ENCODE measurements at regions not wholly inside any gene's neighbourhood (a gene's known extent, or its start where the extent isn't known, plus 50 kb on each side); places are given as distances from the start of the nearest gene placed in this dataset.

DNA sequence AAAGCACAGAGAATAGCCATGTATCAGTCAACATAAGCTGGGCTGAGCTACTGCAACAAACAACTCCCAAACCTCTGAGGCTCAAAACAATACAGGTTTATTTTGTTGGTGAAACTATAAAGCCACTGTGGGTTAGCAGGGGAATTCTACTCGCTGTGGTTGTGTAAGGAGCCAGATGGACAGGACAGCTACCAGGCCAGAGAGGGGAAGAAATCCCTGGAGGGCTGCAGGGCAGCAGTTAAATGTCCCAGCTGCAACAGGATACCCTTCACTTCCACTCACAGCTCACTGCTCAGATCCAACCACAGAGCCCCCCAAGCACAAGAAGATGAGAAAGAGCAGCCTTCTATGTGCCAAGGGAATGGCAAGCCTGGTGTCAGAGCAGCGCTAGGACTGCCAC is 245.9 kb upstream of the RAB6C start:
- H3K4me3 ChIP-seq (ENCODE audit: low read depth, low read length), result no peak overlapping the region

DNA sequence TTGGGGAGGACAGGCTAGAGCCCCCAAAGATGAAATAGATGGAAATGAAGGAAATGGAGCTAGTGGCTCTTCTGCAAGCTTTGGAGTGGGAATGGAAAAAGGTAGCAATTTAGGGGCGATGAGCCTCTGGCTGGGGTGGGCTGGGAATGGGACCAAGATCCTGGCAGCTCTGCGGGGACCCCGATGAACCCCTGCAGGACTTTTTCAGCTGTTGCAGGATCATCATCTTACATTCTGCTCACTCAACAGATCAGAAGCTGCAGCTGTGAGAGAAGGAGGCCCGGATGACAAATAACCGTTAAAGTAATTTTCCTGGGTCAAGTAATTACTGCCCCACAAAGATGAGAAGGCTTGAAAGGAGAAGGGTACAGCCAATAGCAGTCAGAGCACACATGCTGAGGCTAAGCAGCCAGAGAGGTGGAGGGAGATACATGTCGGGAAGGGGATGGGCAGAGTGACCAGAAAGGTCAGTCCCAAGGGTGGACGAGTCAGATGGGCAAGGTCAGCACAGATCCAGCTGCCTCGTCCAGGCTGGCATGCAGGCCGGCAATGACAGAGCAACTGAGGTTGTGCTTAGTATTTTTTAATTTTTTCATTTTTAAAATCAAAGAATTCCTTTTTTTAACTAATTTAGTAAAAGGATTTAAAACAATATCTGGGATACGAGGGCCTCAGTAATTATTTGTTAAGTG is 245.0 kb upstream of the RAB6C start:
- no peak overlapping the region for H3K4me3 ChIP-seq (ENCODE audit: low read depth, low read length)

DNA sequence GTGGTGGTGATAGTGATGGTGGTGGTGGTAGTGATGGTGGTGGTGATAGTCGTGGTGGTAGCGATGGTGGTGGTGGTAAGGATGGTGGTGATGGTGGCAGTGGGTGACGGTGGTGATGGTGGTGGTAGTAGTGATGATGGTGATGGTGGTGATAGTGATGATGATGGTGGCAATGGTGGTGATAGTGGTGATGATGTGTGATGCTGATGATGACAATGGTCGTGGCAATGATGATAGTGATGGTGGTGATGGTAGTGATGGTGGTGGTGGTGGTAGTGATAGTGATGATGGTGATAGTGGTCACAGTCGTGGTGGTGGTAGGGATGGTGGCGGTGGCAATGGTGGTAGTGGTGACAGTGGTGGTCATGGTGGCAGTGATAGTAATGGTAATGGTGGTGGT is 243.9 kb upstream of the RAB6C start:
- no peak overlapping the region for H3K4me3 ChIP-seq (ENCODE audit: low read depth, low read length)

DNA sequence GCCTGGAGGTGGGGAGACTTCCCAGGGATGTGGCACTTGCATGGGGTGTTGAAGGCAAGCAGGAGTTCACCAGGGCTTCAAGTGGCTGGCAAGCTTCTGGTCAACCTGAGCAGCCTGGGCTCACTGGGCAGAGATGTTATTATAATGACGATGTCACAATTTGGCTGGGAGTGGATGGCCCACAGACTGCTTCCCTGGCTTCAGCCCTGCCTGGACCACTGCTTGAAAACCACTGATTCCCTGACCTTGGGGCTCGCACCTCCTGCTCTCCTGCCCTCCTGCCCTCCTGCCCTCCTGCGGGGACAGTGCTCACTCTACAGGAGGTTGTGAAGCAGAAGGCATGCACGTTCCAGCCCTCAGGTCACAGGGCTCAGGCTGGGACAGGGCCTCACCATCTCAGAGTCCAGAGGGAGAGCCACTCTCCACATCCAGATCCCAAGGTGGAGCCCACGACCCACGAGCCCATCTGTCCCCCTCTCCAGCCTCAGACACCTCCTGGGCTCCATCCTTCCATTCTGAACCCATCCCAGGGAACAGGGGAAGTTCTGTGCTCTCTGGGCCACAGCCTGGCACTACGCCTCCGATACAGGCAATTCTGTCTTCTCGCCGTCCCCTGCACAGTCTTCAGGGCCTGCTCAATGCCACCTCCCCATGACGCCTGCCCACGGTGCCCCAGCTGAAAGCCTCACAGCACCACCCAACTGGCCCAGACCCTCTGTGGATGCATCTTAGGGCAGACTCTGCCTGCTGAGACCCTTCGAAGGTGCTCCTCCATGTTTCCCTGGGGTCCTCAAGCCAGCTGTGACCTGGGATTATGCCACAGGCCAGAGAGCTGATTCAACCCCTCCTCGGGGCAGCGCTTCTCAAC is 241.6 kb upstream of the RAB6C start:
- H3K4me3 ChIP-seq (ENCODE audit: low read depth, low read length), result no peak overlapping the region

DNA sequence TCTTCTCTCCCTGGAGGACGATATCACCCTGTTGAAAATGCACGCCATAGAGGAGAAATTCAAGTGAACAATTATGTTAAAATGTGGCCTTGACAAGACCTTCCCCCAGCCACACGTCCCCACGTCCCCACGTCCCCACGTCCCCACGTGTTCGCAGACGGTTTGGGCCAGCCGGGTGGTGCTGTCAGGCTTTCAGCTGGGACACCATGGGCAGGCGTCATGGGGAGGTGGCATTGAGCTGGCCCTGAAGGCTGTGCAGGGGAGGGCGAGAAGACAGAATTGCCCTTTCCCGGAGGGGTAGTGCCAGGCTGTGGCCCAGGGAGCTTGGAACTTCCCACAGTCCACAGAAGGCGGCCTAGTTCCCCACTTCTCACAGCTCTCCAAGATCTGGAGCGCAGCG is 240.7 kb upstream of the RAB6C start:
- H3K4me3 ChIP-seq (ENCODE audit: low read depth, low read length), result no peak overlapping the region

DNA sequence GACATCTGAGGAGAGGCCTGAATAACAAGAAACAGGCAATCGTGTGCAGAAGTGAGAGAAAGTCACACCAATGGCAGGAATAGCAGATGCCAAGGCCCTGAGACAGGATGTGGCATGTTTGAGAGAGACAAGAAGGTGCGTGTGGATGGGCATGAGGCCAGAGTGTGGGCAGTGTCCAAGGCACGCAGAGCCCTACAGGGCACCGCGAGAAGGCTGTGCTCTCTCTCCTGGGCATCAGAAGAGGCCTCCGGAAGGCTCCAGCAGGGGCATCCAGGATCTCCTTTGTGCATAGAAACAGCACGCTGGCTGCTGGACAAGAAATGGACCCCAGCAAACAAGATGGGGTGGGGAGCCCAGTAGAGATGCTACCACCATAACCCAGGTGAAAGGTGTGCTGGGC is 239.0 kb upstream of the RAB6C start:
- no peak overlapping the region for H3K4me3 ChIP-seq (ENCODE audit: low read depth, low read length)

DNA sequence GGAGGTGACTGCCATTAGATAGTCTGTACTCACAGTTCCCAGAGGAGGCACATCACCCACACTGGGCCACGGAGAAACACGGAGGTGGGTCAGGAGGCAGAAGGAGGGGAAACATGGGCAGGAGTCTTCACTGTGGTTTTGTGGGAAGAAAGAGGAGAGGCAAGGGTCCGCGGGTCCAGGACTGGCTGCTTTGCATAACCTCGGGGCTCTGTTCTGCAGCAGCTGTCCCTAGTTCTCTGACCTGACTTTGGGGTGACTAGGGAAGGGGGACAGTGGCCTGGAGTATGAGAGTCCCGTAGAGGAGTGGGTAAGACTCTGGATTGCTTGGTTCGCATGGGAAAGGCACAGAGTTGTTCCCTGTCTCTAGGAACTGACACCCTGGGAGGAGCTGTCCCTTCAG is 238.3 kb upstream of the RAB6C start:
- H3K4me3 ChIP-seq (ENCODE audit: low read depth, low read length), result no peak overlapping the region

DNA sequence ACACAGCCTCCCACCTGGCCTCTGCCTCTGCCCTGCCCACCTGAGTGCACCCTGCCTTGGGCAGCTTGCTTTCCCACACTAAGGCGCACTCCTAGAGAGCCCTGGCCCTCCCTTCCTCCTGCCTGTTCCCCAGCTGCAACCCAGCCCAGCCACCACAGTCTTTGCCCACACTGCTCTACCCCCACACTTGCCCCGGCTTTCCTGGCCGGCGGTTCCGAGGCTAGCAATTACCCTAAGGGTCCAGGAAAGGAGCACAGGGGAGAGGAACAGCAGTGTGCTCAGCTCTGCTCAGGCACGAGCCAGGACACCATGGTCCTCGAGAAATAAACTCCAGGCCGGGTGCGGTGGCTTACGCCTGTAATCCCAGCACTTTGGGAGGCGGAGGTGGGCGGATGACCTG is 237.8 kb upstream of the RAB6C start:
- H3K4me3 ChIP-seq (ENCODE audit: low read depth, low read length), result no peak overlapping the region

DNA sequence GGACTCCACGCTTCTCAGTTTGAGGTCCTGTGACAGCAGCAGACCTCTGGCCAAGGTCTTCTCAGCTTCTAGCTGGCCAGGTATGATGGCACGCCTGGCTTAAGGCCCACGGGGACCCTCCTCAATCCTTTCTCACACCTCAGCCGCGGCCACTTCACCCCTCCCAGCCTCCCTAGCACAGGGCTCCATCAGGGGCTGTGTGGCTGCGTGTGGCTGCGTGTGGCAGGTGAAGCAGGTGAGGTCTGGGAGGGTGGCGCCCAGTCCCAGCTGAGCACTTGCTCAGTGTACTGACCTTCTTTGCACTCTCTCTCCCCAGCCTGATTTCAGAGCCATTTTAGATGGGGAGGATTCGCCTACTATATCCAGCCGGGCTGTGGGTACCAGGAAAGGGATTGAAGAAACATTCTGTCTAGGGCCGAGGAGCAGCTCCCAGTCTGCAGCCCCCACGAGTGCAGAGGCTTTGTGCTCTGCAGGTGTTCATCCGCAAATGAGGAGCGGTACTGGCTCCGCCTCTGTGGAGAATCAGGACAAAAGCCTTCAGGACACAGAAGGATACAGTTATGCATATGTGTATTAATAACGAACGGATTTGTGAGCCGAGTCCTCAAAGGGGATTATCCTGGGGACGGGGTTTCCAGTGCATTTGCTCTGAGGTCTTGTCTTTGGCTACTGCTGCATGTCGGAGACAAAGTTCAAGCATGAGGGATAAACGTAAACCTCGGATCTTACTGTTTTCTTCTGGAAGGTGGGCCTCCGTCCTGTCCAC is 236.9 kb upstream of the RAB6C start:
- H3K4me3 ChIP-seq (ENCODE audit: low read depth, low read length), result no peak overlapping the region

DNA sequence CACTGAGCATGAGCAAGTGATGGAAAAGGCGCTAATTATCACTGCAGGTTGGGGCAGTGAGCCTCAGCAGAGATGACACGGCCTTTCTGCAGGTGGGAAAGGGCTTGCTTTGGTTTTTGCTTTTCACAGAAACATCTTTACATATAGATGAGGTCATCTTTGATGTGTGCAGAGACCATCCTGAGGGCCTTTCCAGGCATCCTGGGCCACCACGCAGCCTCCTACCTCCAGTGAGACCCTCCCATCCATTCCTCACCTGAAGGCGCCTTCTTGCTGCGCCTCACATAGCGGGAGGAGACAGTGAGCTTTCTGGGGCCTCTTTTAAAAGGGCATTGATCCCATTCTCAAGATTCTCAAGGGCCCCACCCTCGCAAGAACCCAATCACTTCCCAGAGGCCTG is 235.3 kb upstream of the RAB6C start:
- no peak overlapping the region for H3K4me3 ChIP-seq (ENCODE audit: low read depth, low read length)

DNA sequence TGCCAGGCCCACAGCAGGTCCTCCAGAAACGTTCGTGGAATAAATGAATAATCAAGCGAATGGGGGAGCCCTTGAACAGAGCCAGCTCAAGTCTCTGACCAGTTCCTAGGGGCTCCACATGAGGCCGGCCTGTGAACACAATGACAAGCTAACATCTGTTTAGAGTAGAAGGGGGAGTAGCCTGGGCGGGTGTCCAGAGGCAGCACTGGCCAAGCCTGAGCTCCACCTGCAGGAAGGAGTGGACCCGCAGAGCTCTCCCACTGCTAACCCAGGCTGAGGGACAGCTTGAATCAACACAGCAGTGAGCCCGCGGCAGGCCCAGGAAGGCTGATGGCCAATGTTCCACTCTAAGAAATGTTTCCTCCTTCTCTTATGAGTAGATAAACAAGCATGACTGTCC is 234.8 kb upstream of the RAB6C start:
- no peak overlapping the region for H3K4me3 ChIP-seq (ENCODE audit: low read depth, low read length)

DNA sequence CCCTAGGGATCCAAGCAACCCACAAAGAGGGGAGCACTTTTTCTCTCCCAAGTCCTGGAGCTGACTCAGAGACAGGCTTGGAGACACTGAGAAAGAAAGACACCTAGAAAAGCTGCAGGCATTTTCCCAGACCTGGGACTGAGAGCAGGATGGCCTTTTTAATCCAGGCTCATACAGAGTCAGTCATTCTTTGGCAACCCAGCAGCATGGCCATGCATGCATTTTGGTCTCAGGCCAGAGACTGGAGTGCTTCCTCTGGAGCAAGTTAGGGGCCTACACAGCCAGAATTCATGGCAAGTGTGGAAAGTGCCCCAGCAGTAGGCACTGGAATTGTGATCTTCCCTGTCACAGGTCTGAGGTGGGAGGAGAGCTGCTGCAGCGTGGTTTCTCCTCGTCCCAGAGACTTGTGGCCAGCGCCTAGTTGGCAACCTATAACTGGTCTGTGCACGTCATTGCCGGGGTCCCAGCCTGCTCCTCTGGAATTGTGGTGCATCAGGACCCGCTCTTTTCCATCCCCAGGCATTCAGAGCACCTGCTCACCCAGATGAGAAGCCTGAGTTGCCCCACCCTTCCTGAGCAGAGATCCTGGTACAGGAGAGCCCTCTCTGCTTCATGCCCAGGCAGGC is 231.9 kb upstream of the RAB6C start:
- no peak overlapping the region for H3K4me3 ChIP-seq (ENCODE audit: low read depth, low read length)

DNA sequence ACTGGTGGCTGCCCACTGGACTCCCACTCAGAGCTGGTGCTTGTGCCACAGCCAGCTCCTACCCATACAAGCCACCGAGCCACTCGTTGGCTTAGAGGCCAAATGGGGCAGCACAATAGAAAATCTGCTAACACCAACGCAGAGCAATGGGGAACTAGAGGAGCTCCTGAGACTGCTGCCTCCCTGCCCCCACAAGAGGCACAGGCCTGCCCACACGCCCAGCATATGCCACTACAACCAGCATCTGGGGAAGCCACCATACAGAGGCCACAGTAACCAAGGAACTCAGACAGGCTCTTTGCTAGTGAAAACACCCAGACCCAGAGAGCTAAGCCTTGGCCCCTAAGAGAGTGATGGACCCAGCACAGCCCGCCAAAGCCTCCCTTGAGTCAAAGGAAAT is 231.2 kb upstream of the RAB6C start:
- no peak overlapping the region for H3K4me3 ChIP-seq (ENCODE audit: low read depth, low read length)

DNA sequence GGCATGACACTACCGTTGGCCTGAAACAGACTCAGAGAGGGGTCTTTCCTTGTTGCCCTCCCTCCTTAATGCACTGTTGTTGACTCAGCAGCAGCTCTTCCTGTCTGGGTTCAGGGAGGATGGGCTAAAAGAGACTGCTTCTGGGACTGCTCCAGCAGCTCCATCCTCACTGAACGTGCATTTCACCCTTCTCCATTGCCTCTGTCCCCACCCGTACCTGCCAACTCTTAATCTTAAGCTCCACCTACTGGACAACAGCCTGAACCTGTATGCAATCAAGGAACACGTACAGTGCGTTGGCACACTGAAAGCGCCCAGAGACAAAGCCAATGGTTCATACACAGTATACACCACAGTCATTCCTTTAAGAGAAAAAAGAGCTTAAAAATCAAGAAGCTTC is 230.8 kb upstream of the RAB6C start:
- no peak overlapping the region for H3K4me3 ChIP-seq (ENCODE audit: low read depth, low read length)

DNA sequence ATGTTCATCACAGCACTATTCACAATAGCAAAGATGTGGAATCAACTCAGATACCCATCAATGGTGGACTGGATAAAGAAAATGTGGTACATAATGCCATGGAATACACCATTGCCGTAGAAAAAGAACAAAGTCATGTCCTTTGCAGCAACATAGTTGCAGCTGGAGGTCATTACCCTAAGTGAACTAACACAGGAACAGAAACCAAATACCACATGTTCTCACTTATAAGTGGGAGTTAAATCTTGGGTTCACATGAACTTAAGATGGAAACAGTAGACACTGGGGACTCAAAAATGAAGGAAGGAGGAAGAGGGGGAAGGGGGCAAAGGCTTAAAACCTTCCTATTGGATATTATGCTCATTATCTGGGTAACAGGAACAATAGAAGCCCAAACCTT is 228.1 kb upstream of the RAB6C start:
- no peak overlapping the region for H3K4me3 ChIP-seq (ENCODE audit: low read depth, low read length)

DNA sequence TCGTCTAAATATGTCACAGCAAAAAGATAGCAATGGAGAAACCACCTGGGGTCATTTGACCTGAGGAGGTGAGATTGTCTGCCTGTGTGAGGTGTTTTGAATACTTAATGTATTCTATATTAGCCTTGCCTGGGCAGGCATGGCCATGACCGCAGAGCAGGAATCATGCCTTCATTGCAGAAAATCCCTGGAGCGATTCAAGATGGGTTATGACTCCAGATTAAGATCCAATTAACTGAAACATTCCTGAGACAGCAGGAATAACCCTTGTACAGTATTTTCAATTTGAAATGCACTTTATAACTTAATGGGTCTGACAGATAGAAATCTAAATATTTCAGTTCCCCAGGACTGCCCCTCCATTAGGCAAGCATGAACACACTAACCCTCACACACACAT is 227.3 kb upstream of the RAB6C start:
- no peak overlapping the region for H3K4me3 ChIP-seq (ENCODE audit: low read depth, low read length)

DNA sequence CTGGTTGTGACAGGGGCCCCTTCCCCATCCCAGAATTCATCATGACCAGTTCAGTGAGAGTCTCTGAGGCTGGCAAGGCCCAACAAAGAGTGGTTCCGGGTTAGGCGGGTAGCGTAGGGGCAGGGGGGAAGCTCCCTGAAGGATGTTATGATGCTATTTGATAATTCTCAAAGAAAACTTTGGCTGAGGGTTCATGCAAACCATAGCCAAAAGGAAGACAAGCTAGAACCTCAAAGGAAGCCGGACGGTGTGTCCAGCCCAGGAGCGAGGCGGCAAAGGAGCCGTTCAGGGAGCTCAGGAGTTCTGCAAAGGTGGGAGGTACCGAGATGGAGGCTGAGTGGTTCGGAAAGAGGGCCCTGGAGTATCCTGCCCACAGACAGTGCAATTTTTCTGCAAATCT is 226.8 kb upstream of the RAB6C start:
- no peak overlapping the region for H3K4me3 ChIP-seq (ENCODE audit: low read depth, low read length)

DNA sequence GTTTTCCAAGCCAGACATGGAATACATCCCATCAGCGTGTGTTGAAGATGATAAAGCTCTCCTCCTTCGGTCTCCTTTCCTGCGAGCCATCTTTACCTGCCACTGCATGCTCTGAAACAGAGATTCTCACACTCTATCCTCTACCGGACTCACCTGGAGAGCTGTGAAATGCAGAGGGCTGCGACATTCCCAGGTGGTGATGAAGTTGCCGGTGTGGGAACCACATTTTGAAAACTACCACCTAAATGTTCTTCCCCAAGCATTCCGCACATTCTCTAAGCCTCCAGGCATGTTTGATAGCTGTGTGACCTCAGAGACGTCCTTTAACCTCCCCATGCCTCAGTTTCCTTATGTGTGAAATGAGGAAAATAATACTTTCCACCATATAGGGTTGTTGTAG is 226.2 kb upstream of the RAB6C start:
- no peak overlapping the region for H3K4me3 ChIP-seq (ENCODE audit: low read depth, low read length)

DNA sequence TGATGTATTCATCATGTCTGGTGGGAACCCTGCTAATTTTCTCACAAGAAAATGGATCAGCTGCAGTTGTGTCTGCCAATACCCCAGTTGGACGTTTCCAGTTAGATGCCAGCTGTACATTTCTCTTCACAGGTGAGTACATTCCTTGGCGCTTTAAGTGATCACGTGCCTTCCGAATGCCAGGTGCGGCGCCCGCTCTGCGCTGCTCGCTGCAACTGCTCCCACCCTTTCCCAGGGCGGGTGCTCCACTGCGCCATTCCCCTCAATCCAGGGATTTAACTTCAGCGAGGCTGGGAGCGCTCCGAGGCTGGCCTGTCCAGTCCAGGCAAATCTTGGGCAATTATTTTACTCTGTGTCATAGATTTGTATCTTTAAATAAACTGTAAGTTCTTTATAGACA is 225.0 kb upstream of the RAB6C start:
- no peak overlapping the region for H3K4me3 ChIP-seq (ENCODE audit: low read depth, low read length)

DNA sequence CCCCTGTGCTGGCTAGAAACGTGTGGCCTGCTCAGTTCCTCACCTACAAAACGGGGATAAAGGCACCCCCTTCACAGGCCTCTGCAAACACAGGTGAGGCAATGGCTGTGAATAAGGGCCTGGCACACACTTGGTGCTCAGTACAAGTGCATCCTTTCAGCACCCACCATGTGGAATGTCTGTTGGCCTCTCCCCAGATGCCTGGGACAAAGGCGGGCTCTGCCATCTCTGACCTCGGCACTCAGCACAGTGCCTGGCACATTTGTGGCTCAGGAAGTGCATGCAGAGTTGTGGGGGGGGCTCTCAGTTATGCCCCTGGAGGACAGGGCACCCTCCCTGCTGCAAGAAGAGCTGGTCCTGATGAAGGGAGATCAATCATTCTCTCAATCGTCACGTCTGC is 224.6 kb upstream of the RAB6C start:
- H3K4me3 ChIP-seq (ENCODE audit: low read depth, low read length), result no peak overlapping the region

DNA sequence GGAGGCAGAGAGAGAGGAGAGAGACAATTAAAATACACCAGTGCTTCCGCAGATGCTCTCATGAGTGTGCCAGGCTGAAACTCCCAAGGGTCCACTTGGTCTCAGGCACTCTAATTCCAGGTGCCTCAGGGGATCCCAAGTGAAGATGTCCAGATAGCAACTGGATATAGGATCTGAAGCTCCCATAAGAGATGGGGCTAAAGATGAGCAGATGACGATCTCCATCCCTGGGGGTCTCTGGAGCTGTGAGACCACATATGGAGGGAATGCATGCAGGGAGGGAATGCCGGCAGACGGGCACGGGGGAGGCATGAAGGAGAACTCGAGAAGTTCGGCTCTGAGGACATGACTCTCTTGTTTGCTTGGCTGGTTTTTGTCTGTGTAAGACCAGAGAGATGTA is 223.7 kb upstream of the RAB6C start:
- no peak overlapping the region for H3K4me3 ChIP-seq (ENCODE audit: low read depth, low read length)

Data from iPS-11a (cell line).